SK-N-SH (cell line): ENCODE measurements at regions not wholly inside any gene's neighbourhood (a gene's known extent, or its start where the extent isn't known, plus 50 kb on each side); places are given as distances from the start of the nearest gene placed in this dataset.

Experiments
- CHD2 ChIP-seq: fragments of 150-350 bp; IDR thresholded peaks from 2 replicates; pipeline ENCODE4 v1.6.1; 2018; ENCODE audit warnings: low read length; ENCODE audit not compliant: partially characterized antibody
- CTCF ChIP-seq: fragments of 200-600 bp; sonication (generic); IDR thresholded peaks from 2 replicates; pipeline ENCODE4 v1.6.1; 2017; ENCODE audit warnings: antibody characterized with exemption, mild to moderate bottlenecking, moderate library complexity
- ELF1 ChIP-seq: IDR thresholded peaks from 2 replicates; pipeline ENCODE4 v1.4.0; 2012
- RAD21 ChIP-seq: IDR thresholded peaks from 2 replicates; pipeline ENCODE4 v1.6.1; 2012; ENCODE audit warnings: mild to moderate bottlenecking, low read length
- ZBTB33 ChIP-seq: IDR thresholded peaks from 2 replicates; pipeline ENCODE4 v1.4.0; 2012; ENCODE audit warnings: low read depth, borderline replicate concordance
- TF ChIP-seq, protein P1 (sequence below): IDR thresholded peaks from 2 replicates; pipeline ENCODE4 v1.6.1; 2012; ENCODE audit warnings: mild to moderate bottlenecking, low read depth, low read length, moderate library complexity

- TF ChIP-seq CTCF = no peak
- TF ChIP-seq CHD2 = no peak
- TF ChIP-seq RAD21 = no peak
- TF ChIP-seq ELF1 = no peak
- TF ChIP-seq, protein P1, sequence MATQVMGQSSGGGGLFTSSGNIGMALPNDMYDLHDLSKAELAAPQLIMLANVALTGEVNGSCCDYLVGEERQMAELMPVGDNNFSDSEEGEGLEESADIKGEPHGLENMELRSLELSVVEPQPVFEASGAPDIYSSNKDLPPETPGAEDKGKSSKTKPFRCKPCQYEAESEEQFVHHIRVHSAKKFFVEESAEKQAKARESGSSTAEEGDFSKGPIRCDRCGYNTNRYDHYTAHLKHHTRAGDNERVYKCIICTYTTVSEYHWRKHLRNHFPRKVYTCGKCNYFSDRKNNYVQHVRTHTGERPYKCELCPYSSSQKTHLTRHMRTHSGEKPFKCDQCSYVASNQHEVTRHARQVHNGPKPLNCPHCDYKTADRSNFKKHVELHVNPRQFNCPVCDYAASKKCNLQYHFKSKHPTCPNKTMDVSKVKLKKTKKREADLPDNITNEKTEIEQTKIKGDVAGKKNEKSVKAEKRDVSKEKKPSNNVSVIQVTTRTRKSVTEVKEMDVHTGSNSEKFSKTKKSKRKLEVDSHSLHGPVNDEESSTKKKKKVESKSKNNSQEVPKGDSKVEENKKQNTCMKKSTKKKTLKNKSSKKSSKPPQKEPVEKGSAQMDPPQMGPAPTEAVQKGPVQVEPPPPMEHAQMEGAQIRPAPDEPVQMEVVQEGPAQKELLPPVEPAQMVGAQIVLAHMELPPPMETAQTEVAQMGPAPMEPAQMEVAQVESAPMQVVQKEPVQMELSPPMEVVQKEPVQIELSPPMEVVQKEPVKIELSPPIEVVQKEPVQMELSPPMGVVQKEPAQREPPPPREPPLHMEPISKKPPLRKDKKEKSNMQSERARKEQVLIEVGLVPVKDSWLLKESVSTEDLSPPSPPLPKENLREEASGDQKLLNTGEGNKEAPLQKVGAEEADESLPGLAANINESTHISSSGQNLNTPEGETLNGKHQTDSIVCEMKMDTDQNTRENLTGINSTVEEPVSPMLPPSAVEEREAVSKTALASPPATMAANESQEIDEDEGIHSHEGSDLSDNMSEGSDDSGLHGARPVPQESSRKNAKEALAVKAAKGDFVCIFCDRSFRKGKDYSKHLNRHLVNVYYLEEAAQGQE = no peak
- no peak for TF ChIP-seq ZBTB33
Observed at GRCh38 chr5:174589599-174589998, 134.8 kb upstream of the MSX2 start.
